ENCODE measurements at regions not wholly inside any gene's neighbourhood (a gene's known extent, or its start where the extent isn't known, plus 50 kb on each side); places are given as distances from the start of the nearest gene placed in this dataset.

DNA sequence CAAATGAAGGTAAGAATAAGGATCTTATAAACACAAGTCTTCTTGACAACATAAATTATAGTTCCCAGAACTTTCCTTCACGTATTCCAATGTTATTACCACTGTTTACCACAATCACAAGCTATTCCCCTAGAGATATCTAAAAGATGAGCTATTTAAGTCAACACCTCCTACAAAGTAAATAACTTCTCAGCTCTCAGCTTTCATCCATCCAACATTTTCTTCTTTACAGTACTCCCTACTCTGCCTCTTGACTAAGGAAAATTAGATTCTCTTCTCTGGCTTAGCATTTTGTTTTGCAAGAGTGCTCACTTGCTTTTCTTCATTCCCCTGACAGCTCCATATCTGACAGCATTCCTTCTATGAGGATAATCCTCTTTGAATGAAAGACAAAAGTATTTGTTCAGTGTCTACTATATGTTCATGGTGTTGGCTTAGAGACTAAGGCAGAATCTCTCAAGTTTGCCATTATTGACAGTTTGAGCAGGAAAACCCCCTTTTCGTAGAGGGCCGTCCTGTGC lies 93.0 kb upstream of the IL6 start:
- TF ChIP-seq, protein P1, sequence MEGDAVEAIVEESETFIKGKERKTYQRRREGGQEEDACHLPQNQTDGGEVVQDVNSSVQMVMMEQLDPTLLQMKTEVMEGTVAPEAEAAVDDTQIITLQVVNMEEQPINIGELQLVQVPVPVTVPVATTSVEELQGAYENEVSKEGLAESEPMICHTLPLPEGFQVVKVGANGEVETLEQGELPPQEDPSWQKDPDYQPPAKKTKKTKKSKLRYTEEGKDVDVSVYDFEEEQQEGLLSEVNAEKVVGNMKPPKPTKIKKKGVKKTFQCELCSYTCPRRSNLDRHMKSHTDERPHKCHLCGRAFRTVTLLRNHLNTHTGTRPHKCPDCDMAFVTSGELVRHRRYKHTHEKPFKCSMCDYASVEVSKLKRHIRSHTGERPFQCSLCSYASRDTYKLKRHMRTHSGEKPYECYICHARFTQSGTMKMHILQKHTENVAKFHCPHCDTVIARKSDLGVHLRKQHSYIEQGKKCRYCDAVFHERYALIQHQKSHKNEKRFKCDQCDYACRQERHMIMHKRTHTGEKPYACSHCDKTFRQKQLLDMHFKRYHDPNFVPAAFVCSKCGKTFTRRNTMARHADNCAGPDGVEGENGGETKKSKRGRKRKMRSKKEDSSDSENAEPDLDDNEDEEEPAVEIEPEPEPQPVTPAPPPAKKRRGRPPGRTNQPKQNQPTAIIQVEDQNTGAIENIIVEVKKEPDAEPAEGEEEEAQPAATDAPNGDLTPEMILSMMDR (IDR thresholded peaks at IDR 0.05): no peak
- no peak for TF ChIP-seq POLR2A (IDR thresholded peaks at IDR 0.05)

Measured in thyroid gland (tissue), 4 donors.